ENCODE measurements at regions not wholly inside any gene's neighbourhood (a gene's known extent, or its start where the extent isn't known, plus 50 kb on each side); places are given as distances from the start of the nearest gene placed in this dataset.

GRCh38 chr9:86452201-86452828, 98.1 kb upstream of the TUT7 start:
- Histone ChIP-seq H3K9me2 (ENCODE audit: low read depth, low read length) (no peaks in the 10 kb centered on the region), H3K9ac (ENCODE audit: low read length) (no peak overlapping the region), H3K9me3 (ENCODE audit: low read length) (no peaks in the 10 kb centered on the region), H3K4me3 (ENCODE audit: low read depth, low read length, poor library complexity, severe bottlenecking) (no peak overlapping the region), H3K4me2 (ENCODE audit: low read length) (no peak overlapping the region), H2AFZ (ENCODE audit: low read length) (no peak overlapping the region), H3K4me1 (ENCODE audit: insufficient read depth, low read length, severe bottlenecking) (no peaks in the 10 kb centered on the region), H3K27me3 (ENCODE audit: insufficient read depth, low read length) (no peaks in the 10 kb centered on the region), H3K27ac (ENCODE audit: low read depth, low read length, poor library complexity, severe bottlenecking) (no peak overlapping the region), H3K79me2 (ENCODE audit: insufficient read depth, low read length) (no peaks in the 10 kb centered on the region), H3K36me3 (ENCODE audit: insufficient read depth, low read length) (no peaks in the 10 kb centered on the region), H4K20me1 (ENCODE audit: insufficient read depth, low read length) (no peaks in the 10 kb centered on the region), H3F3A (ENCODE audit: insufficient read depth, low read length) (no peaks in the 10 kb centered on the region)
- no peak for TF ChIP-seq EZH2 (IDR thresholded peaks at IDR 0.05; ENCODE audit: borderline replicate concordance, low read length)
- TF ChIP-seq, protein P1, sequence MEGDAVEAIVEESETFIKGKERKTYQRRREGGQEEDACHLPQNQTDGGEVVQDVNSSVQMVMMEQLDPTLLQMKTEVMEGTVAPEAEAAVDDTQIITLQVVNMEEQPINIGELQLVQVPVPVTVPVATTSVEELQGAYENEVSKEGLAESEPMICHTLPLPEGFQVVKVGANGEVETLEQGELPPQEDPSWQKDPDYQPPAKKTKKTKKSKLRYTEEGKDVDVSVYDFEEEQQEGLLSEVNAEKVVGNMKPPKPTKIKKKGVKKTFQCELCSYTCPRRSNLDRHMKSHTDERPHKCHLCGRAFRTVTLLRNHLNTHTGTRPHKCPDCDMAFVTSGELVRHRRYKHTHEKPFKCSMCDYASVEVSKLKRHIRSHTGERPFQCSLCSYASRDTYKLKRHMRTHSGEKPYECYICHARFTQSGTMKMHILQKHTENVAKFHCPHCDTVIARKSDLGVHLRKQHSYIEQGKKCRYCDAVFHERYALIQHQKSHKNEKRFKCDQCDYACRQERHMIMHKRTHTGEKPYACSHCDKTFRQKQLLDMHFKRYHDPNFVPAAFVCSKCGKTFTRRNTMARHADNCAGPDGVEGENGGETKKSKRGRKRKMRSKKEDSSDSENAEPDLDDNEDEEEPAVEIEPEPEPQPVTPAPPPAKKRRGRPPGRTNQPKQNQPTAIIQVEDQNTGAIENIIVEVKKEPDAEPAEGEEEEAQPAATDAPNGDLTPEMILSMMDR (IDR thresholded peaks at IDR 0.05; ENCODE audit: low read length): no peak

- Histone ChIP-seq H3K4me1 (ENCODE audit: insufficient read depth, low read length, severe bottlenecking) (no peaks in the 10 kb centered on the region), H3K27ac (ENCODE audit: low read depth, low read length, poor library complexity, severe bottlenecking) (no peak overlapping the region), H3K9me3 (ENCODE audit: low read length) (no peaks in the 10 kb centered on the region), H3K9me2 (ENCODE audit: low read depth, low read length) (no peaks in the 10 kb centered on the region), H2AFZ (ENCODE audit: low read length) (no peak overlapping the region), H3K27me3 (ENCODE audit: insufficient read depth, low read length) (no peaks in the 10 kb centered on the region), H3K4me3 (ENCODE audit: low read depth, low read length, poor library complexity, severe bottlenecking) (no peak overlapping the region), H3F3A (ENCODE audit: insufficient read depth, low read length) (no peaks in the 10 kb centered on the region), H3K9ac (ENCODE audit: low read length) (no peak overlapping the region), H3K79me2 (ENCODE audit: insufficient read depth, low read length) (no peaks in the 10 kb centered on the region), H3K4me2 (ENCODE audit: low read length) (no peak overlapping the region), H3K36me3 (ENCODE audit: insufficient read depth, low read length) (no peaks in the 10 kb centered on the region), H4K20me1 (ENCODE audit: insufficient read depth, low read length) (no peaks in the 10 kb centered on the region)
- TF ChIP-seq, protein P1 (IDR thresholded peaks at IDR 0.05; ENCODE audit: low read length): no peak
- TF ChIP-seq EZH2 (IDR thresholded peaks at IDR 0.05; ENCODE audit: borderline replicate concordance, low read length): no peak
These were observed 95.0 kb upstream of the TUT7 start for GRCh38 chr9:86449246-86449645.

DNA sequence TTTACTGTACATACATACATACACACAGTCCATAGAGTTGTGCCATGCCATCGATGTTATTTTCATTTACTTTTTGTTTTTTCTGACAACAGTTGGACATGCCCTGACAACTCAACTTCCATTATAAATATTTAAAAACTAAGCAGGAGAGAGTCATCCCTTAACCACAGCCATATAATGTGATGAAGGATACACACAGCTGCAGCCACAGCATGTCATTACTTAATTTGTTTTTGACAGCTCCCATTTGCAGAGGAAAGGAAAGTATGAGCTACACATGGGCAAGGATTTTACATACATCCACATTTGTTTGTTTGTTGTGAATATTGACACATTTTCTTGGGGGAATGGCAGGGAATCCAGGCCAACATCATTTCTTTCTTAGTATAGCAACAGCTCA, 91.5 kb upstream of the TUT7 start:
- H3K9me3 ChIP-seq (ENCODE audit: low read length): no peaks in the 10 kb centered on the region
- H3K4me3 ChIP-seq (ENCODE audit: low read depth, low read length, poor library complexity, severe bottlenecking): no peak overlapping the region
- H3K36me3 ChIP-seq (ENCODE audit: insufficient read depth, low read length): no peaks in the 10 kb centered on the region
- no peak overlapping the region for H3K9ac ChIP-seq (ENCODE audit: low read length)
- no peaks in the 10 kb centered on the region for H3K9me2 ChIP-seq (ENCODE audit: low read depth, low read length)
- no peaks in the 10 kb centered on the region for H3F3A ChIP-seq (ENCODE audit: insufficient read depth, low read length)
- no peak overlapping the region for H3K4me2 ChIP-seq (ENCODE audit: low read length)
- no peak overlapping the region for H2AFZ ChIP-seq (ENCODE audit: low read length)
- H3K79me2 ChIP-seq (ENCODE audit: insufficient read depth, low read length): no peaks in the 10 kb centered on the region
- no peak overlapping the region for H3K27ac ChIP-seq (ENCODE audit: low read depth, low read length, poor library complexity, severe bottlenecking)
- H3K27me3 ChIP-seq (ENCODE audit: insufficient read depth, low read length): no peaks in the 10 kb centered on the region
- no peaks in the 10 kb centered on the region for H4K20me1 ChIP-seq (ENCODE audit: insufficient read depth, low read length)
- H3K4me1 ChIP-seq (ENCODE audit: insufficient read depth, low read length, severe bottlenecking): no peaks in the 10 kb centered on the region
- no peak for TF ChIP-seq EZH2 (IDR thresholded peaks at IDR 0.05; ENCODE audit: borderline replicate concordance, low read length)
- TF ChIP-seq, protein P1 (IDR thresholded peaks at IDR 0.05; ENCODE audit: low read length): no peak

All from OCI-LY1 (cell line).